ENCODE measurements at regions not wholly inside any gene's neighbourhood (a gene's known extent, or its start where the extent isn't known, plus 50 kb on each side); places are given as distances from the start of the nearest gene placed in this dataset.
"Not testable (repeated sequence)": the region's sequence is repeated elsewhere in the genome, so short reads cannot be mapped to it uniquely, and the experiment has no call there.

DNA sequence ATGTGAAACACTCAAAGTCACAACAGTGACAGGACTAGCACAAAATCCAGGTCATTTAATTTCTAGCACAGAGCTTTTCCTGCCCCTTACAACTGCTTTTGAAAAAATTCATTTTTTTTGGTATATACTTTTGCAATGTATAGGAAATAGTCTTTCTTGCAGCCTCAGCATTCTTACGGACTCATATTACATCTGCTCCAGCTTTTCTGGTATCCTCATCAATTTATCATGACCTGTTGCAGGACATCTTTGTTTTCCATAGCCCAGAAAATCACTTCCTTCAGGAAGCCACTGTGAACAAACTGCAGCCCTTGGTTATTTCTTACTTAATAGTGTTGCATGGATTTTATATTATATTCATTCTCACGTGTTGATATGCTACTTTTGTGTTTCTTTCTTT, 347.9 kb upstream of the MTPN start:
- DNase-seq (ENCODE audit: low read depth): no peak

DNA sequence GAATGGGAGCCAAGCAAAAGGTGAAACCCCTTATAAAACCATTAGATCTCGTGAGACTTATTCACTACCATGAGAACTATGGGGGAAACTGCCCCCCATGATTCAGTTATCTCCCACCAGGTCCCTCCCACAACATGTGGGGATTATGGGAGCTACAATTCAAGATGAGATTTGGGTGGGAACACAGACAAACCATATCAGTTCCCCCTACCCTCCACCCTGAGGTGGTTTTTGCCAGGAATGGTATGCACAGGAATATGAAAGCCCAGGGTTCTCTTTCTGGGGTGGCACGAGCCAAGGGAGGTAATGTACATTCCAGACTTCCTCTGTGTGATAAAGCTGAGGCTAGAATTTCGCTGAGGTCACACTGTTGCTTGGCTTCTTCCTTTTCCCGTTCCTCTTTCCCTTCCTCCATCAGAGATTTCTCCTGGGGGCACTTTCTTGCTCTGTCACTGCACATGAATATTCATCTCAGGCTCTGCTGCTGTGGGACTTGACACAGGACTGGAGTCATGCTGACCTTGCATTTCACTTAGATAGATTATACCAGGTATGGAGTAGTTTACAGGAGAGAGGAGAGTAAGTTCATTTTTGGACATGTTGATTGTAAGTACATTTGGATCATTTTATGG, 347.0 kb upstream of the MTPN start:
- no peak for DNase-seq (ENCODE audit: low read depth)

DNA sequence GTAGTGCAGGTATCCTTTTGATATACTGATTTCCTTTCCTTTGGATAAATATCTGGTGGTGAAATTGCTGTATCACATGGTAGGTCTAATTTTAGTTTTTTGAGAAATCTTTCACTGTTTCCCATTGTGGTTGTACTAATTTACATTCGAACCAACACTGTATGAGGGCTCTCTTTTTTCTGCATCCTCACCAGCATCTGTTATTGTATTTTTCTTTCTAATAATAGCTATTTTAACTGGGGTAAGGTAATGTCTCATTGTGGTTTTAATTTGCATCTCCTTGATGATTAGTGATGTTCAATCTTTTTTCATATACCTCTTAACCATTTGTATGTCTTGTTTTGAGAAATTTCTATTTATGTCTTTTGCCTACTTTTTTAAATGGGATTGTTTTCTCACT, 335.4 kb upstream of the MTPN start:
- no peak for DNase-seq (ENCODE audit: low read depth)

DNA sequence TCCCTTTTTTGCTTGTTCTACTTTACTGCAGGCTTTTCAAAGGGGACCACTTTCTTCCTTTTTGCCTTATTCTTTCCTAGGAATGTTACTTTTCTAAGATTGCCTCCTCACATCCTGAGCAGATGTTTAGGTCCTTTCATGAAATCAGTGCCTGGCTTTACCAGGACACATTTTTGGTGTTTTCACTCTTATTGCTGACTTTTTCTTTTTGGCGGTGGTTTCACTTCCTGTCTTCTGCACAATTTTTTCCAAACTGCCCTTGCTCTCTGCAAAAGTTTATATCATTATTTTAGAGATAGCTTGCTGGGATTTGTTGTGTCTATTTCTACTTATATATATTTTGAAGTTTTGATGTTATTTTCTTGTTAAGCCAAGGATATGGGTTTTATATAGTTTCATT, 332.2 kb upstream of the MTPN start:
- no peak for DNase-seq (ENCODE audit: low read depth)

DNA sequence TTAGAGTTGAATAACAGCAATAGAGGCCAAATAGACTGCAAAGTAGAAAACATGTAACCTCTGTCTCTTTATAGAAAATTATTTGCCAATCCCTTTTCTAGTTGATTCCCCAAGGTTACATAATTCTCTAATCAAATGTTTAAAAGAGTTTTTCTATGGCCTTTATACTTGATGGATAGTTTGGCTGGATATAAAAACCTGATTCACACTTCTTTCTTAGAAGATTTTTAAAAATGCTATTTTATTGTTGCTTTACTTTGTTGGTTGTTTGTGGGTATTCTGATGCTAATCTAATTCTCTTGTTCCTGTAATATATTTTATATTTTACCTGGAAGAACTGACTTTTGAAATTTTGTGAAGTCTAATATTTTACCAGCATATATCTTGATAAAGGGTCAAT, 331.1 kb upstream of the MTPN start:
- no peak for DNase-seq (ENCODE audit: low read depth)

DNA sequence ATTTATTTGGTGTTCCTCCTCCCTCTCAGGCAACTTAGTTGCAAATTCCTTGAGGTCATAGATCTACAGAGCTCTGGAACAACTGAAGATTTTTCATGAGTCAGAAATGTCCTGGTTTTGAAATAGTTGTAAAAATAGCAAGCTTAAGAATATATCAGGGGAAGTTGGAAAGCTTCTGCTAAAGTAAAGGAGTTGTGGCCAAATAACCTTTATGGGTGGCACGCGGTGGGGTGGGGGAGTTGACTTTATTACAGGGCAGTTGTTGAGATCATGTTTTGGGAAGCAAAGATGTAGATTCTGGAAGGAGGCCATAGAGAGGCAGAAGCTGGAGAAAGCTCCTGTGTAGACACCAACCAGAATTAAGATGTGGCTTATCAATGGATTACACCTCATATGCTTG, 326.0 kb upstream of the MTPN start:
- no peak for DNase-seq (ENCODE audit: low read depth)

DNA sequence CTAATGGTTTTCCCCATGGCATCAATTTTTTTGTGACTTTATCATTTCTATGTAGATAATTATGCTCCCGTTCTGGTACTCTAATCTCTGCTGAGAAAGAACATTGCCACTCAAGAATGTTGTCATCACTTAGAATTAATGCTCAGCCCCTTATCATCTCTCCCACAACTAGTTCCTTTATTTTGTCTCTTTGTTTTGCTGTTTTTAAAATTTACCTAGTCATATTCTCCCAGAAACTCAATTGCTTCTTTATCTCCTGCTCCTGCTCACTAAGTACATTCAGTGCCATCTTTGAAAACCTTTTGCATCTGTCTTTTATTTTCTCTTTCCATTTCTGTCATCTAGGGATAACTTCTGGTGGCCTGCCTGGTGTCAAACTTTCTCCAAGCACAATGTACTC, 324.9 kb upstream of the MTPN start:
- no peak for DNase-seq (ENCODE audit: low read depth)

DNA sequence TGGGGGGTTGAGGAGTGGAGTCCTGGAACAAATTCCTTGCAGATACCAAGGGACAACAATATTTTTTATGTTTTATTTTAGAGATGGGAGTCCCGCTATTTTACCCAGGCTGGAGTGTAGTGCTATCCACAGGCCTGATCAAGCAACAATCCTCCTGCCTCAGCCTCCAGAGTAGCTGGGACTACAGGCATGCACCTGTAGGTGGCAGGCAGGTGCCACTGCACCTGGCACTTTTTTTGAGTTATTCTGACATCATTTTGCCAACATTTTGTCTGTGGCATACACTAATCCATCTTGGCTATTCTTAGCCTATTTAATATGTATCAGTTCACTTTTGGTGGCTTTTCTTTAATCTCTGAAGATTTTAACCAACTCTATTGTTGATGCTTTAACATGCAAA, 317.8 kb upstream of the MTPN start:
- no peak for DNase-seq (ENCODE audit: low read depth)

DNA sequence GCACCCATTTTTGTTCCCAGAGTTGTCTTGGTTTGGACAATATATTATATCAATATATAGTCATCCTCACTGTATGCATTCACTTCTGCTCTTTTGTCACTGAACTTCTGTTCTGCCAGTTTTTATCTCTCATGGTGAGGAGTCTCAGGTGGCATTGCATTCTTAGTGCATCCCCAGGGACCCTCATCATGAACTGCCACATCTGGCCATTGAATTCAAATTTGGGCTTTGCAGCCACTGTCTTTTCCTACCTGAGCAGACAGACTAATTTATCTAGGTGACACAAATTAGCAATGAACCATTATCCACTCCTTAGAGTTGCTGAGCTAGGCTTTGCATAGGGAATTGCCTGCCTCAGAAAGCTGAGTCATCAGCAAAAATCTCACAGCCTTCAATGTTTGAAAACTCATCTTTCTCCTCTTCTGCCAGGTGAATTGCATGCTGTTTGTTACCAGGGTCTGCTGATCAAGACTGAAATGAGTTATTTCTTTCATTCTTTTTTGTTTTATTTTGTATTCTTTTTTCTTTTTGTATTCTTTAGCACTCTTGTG, 316.8 kb upstream of the MTPN start:
- no peak for DNase-seq (ENCODE audit: low read depth)

DNA sequence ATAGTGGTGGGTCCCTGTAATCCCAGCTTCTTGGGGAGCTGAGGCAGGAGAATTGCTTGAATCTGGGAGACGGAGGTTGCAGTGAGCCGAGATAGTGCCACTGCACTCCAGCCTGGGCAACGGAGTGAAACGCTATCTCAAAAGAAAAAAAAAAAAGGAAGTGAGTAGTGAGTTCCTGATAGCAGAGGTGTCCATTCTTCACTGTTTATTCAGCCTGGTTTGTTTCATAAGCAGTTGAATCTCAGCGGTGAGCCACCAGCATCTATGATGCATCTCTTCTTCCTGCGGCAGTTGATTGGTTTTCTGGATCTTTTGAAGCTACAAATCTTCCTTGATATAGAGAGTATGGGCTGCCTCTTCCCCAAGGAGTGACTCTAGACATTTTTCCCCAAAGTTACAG, 316.1 kb upstream of the MTPN start:
- DNase-seq (ENCODE audit: low read depth): no peak

DNA sequence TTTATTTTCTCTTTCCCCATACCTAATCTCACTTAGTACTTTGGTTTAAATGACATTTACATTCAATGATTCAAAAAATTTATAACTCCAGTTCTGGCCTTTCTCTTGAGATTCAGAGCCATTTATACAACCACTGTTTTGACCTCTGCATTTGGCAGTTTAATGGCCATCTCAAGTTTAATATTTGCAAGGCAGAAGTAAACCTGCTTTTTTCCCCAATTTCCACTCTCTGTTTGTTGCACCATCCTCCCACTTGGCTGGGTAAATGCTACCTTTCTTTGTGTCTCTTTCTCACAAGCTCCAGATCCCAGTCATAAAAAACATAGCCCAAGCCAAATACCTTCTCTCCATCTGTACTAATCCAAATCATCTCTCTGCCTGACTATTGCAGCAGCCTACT, 315.2 kb upstream of the MTPN start:
- no peak for DNase-seq (ENCODE audit: low read depth)

DNA sequence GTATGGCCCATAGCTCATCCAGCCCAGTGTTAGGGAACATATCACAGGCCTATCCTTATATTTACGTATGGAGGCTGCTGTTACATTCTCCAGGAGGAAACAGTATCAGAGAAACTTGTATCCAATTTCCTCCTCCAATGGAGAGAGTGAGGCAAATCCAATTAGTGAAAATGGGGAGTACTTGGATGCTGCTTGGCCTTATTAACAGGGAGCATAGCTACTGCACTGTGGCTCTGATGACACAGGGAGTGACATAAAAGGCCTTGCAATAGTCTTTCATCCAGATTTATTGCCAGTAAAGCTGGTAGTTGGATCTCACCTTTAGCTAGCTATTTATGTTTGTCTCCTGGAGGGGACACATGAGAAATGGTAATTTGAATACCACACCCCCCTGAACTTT, 313.2 kb upstream of the MTPN start:
- DNase-seq (ENCODE audit: low read depth): no peak

DNA sequence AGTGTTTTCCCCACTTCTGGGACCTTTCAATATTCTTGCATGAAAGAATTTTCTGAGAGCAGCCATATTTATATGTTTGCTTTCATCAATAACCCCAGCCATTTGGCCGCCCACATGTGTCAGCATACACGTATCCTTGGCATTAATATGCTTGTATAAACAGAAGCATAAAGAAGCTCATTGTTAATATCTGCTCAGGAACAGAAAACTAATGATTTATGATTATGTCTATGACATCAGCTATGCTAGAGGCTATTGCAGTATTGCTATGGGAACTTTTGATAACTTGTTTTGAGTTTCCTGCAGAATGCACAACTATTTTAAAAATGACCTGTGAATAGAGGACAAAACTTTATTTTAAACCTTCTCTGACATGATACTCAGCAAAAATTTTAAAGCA, 300.9 kb upstream of the MTPN start:
- no peak for DNase-seq (ENCODE audit: low read depth)

DNA sequence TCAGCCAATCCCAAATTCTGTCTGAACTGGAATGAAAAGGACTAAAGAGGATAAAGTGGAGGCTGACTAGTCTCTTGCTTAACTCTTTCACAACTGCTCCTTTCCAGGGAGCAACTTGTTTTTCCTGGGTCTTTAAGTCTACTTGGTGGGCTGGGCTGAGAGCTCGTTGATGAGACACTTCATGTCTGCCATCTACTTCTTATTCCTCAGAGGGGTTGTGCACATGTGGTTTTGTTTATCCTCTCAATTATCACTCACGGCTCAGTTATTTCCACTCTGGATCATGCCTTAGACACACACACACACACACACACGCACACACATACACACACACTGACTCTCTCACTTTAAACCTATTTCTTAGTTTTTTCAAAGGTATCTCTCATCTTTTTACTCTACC, 298.6 kb upstream of the MTPN start:
- DNase-seq (ENCODE audit: low read depth): no peak

DNA sequence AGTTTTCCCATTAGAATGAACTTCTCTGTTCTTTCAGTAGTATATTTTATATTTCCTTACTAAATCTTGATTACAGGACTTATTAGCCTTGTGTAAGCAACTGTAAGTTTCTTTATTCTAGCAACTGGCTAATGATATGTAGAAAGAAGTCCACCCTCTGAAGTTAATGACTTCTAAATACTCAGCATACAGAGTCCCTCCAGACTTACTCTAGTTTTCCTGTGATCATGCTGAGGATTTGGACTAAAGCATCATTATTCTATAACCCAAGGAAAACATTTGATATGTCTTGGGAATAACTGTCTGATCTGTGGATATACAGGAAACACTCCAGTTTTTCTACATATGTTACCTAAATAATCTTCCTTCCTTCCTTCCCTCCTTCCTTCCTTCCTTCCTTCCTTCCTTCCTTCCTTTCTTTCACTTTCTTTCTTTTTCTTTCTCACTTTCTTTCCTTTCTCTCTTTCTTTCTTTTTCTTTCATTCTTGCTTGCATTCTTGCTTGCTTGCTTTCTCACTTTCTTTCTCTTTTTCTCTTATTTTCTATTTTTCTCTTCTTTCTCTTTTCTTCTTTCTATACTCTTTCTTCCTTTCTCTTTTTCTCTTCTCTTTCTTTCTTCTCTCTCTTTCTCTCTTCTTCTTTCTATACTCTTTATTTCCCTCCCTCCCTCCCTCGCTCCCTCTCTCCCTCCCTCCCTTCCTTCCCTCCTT, 297.6 kb upstream of the MTPN start:
- no peak for DNase-seq (ENCODE audit: low read depth)

DNA sequence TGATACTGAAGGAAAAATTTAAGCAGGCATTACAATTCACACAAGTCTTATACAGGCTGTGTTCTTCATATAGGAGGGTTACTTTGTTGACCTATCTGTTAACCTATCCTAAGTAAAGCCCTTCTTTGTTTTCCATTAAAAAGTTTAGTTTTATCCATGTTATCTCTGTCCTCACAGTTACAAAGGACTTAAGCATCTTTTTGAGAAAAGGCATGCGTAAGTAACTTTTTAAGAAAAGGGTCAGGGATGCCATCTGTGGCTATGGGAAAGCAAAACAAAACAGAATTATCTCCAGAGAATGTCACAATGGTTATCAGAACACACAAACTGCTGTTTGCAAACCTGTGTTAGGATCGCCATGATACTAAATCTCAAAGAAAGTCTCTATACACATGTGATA, 295.8 kb upstream of the MTPN start:
- DNase-seq (ENCODE audit: low read depth): no peak

DNA sequence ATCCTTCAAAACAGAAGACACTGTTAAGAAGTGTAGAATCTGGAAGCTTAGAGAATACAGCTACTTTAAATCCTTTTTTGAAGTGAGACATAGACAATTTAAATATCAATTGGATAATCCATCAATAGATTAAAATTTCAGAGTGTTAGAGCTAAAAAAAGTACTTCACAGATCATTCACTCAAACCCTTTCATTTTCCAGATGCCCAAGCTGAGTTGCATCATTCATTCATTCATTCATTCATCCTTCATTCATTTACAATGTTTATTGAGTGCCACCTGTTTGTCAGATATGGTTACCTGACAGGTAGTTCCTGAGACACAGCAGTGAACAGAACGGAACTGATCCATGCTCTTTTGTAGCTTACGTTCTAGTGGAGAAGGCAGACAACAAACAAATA, 290.7 kb upstream of the MTPN start:
- DNase-seq (ENCODE audit: low read depth): no peak

DNA sequence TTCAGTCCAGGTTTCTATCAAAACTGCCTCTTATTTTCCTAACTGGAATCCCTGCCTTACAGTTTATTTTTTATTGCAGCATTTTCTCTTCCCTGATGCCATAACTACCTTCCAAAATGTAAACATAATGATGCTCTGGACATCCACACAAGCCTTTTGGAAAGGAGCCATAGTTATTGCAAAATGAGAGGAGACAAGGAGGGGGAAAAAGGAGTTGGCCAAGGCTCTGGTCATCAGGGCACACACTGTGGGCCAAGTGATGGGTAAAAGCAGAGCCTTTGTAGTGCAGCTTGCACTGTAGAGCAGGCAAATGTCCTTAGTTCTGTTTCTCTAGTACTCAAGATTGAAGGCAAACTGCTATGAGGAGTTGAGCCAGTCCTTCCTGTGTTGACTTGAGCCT, 289.3 kb upstream of the MTPN start:
- DNase-seq (ENCODE audit: low read depth): no peak

DNA sequence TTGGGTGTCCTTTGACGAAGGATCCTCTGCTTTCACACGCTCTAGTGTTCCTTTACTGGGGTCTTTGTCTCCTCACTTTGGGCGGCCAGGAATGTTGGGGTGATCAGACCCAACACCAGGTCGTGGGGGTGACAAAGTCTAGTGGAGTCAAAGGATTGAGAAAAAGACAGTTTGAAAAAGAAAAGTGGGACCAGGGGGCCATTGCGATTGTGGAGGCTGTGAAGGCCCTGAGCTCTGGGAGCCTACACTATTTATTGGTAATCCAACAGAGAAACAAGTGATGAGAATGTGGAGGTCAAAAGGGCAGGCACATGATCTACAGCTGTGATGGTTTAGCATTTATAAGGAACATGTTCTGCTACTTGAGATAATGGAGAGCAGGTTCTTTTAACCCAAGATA, 287.1 kb upstream of the MTPN start:
- DNase-seq (ENCODE audit: low read depth): not testable (repeated sequence)

DNA sequence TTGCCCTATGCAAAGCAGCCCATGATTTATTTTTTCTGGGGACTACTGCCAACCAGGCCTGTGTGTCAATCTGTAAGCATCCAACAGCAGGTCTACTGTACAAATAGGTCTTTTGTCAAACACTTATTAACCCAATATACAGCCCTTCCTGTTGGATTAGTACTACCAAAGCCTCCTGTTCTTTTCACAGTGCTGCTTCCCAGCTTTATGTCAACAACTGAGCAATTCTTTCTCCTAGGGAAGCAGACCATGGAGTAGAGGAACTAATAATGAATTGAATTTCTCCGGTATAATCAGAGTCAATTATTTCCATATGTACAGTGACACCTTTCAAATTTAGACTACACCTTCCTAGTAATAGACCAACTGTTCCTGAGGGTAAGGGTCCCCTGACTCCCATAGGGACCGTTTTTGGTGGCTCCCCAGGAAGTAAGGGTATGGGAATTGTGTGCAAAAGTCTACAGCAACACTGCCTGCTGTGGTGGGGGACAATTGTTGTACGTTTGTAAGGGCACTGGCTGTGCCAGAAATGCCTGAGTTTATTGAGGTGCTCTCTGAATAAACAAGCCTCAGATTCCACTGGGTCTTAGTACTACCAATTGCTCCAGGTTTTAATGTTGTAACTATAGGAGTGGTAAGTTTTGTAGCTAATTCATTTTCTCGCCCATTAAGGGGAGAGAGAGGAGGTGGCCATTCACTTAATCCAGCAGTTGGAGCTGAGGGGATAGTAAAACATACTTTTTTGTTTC, 286.1 kb upstream of the MTPN start:
- not testable (repeated sequence) for DNase-seq (ENCODE audit: low read depth)

DNA sequence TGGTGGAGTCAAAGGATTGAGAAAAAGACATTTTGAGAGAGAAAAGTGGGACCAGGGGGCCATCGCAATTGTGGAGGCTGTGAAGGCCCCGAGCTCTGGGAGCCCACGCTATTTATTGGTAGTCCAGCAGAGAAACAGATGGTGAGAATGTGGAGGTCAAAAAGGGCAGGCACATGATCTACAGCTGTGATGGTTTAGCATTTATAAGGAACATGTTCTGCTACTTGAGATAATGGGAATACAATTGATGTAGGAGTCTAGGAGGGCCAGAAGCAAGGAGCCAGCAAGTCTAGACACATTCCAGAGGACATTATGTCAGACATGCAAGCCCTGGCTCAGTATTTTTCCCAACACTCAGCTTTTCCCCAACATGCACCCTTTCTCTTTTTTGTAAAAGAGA, 283.4 kb upstream of the MTPN start:
- DNase-seq (ENCODE audit: low read depth): not testable (repeated sequence)

DNA sequence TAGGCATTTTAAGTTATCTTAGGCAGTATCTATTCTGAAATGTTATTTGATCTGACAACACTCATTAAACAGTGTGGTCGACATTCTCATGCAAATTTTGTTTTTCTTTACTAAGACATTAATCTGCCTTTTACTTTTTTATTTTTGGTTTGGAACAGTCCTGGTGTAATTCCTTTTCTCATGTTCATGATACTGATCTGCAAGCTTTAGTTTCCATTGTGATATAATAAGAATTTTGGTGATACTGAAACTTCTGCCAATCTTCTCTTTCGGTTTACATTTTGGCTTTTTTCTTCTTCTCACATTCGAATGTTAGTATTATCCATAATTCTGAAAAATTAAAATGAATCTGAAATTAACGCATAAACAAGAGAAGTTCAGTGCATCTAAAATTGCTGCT, 281.9 kb upstream of the MTPN start:
- no peak for DNase-seq (ENCODE audit: low read depth)

DNA sequence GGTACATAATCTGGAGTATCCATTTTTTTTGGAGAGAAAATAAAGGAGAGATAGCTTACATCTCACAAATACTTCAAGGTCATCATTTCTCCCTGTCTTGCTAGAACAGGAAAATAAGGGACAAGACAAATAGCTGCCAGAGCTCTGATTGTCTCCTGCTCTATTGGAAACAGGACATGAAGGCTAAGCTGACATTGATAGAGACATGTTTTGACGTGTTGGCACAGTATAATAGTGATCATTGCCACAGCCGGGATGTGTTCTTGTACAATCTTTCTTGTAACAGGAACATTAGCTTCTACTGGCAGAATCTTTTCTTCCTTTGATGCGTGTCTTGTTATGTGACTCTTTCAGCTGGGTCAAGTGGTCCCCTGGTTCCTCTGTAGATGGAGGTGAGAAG, 279.3 kb upstream of the MTPN start:
- no peak for DNase-seq (ENCODE audit: low read depth)

Data from activated T-cell treated with anti-CD3 and anti-CD28 coated beads for 24 hours (primary cell).